ENCODE measurements at regions not wholly inside any gene's neighbourhood (a gene's known extent, or its start where the extent isn't known, plus 50 kb on each side); places are given as distances from the start of the nearest gene placed in this dataset.

- Histone ChIP-seq H3K36me3 (no peaks in the 10 kb centered on the region), H3K27me3 (no peaks in the 10 kb centered on the region), H3K27ac (no peak overlapping the region), H3K4me1 (ENCODE audit: insufficient read depth) (peaks cover 3% of the 10 kb centered on the region), H3K4me3 (no peak overlapping the region), H3K9me3 (no peaks in the 10 kb centered on the region)
- 89 to 94% (median 90%) methylated on average over 4 of the region's 4 CpGs for WGBS, 3 donors
- TF ChIP-seq, protein P1, sequence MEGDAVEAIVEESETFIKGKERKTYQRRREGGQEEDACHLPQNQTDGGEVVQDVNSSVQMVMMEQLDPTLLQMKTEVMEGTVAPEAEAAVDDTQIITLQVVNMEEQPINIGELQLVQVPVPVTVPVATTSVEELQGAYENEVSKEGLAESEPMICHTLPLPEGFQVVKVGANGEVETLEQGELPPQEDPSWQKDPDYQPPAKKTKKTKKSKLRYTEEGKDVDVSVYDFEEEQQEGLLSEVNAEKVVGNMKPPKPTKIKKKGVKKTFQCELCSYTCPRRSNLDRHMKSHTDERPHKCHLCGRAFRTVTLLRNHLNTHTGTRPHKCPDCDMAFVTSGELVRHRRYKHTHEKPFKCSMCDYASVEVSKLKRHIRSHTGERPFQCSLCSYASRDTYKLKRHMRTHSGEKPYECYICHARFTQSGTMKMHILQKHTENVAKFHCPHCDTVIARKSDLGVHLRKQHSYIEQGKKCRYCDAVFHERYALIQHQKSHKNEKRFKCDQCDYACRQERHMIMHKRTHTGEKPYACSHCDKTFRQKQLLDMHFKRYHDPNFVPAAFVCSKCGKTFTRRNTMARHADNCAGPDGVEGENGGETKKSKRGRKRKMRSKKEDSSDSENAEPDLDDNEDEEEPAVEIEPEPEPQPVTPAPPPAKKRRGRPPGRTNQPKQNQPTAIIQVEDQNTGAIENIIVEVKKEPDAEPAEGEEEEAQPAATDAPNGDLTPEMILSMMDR (IDR thresholded peaks at IDR 0.05): no peak
- no peak for TF ChIP-seq POLR2A (IDR thresholded peaks at IDR 0.05)
- TF ChIP-seq EP300 (IDR thresholded peaks at IDR 0.05): no peak
- DNase-seq: no peak
- intact Hi-C loops (cut with DNase I): no loop called here
Measured at GRCh38 chr5:81907012-81907635, 64.7 kb upstream of the ATG10 start.

DNA sequence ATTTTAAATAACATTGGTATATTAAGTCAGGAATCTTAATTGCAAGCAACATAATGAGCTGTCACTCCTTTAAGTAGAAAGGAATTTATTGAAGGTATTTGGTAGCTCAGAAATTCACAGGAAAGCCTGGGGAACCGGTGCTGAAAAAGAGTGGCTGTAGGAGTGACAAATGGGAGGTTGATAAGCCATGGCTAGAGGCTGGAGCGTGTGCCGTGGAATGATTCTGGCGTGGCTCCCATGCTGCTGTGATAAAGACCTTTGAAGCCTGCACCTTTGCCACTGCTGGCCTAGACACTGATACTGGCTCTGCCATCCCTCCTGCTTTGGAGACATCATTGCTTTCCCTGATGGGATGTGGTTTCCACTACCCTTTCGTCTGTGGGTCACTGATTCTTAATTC is 65.7 kb upstream of the ATG10 start:
- no peak for DNase-seq
- TF ChIP-seq, protein P1 (IDR thresholded peaks at IDR 0.05): no peak
- no peak for TF ChIP-seq POLR2A (IDR thresholded peaks at IDR 0.05)
- no peak for TF ChIP-seq EP300 (IDR thresholded peaks at IDR 0.05)
- H3K27me3 ChIP-seq: no peaks in the 10 kb centered on the region
- H3K9me3 ChIP-seq: no peaks in the 10 kb centered on the region
- H3K4me3 ChIP-seq: no peak overlapping the region
- WGBS, 3 donors: 52 to 66% (median 66%) methylated on average over 5 of the region's 5 CpGs
- intact Hi-C loops (cut with DNase I): no loop called here
- peaks cover 3% of the 10 kb centered on the region for H3K4me1 ChIP-seq (ENCODE audit: insufficient read depth)
- H3K36me3 ChIP-seq: no peaks in the 10 kb centered on the region
- H3K27ac ChIP-seq: no peak overlapping the region

- H3K36me3 ChIP-seq: no peaks in the 10 kb centered on the region
- TF ChIP-seq, protein P1 (IDR thresholded peaks at IDR 0.05): no peak
- TF ChIP-seq POLR2A (IDR thresholded peaks at IDR 0.05) (no peak), EP300 (IDR thresholded peaks at IDR 0.05) (no peak)
- peaks cover 3% of the 10 kb centered on the region for H3K4me1 ChIP-seq (ENCODE audit: insufficient read depth)
- intact Hi-C loops (cut with DNase I): no loop called here
- no peaks in the 10 kb centered on the region for H3K27me3 ChIP-seq
- H3K27ac ChIP-seq: no peak overlapping the region
- no peak for DNase-seq
- H3K9me3 ChIP-seq: no peaks in the 10 kb centered on the region
- no peak overlapping the region for H3K4me3 ChIP-seq
- WGBS, 3 donors: 57 to 84% (median 84%) methylated on average over 2 of the region's 2 CpGs
Measured at GRCh38 chr5:81904861-81905260, 67.0 kb upstream of the ATG10 start.

- H3K4me3 ChIP-seq: no peak overlapping the region
- no peaks in the 10 kb centered on the region for H3K27me3 ChIP-seq
- H3K9me3 ChIP-seq: no peaks in the 10 kb centered on the region
- no peaks in the 10 kb centered on the region for H3K36me3 ChIP-seq
- DNase-seq: no peak
- peaks cover 3% of the 10 kb centered on the region for H3K4me1 ChIP-seq (ENCODE audit: insufficient read depth)
- H3K27ac ChIP-seq: no peak overlapping the region
- 93 to 97% (median 97%) methylated on average over 3 of the region's 3 CpGs for WGBS, 3 donors
- TF ChIP-seq POLR2A (IDR thresholded peaks at IDR 0.05) (no peak), EP300 (IDR thresholded peaks at IDR 0.05) (no peak)
- TF ChIP-seq, protein P1 (IDR thresholded peaks at IDR 0.05): no peak
- intact Hi-C loops (cut with DNase I): no loop called here
Measured at GRCh38 chr5:81904166-81904565, 67.7 kb upstream of the ATG10 start.
